HFF-Myc (cell line): ENCODE measurements at regions not wholly inside any gene's neighbourhood (a gene's known extent, or its start where the extent isn't known, plus 50 kb on each side); places are given as distances from the start of the nearest gene placed in this dataset.

Source experiments
- DNase-seq: peaks from one replicate; pipeline ENCODE4 v3.0.0-alpha.2; 2011; ENCODE audit warnings: low read depth; ENCODE audit errors: extremely low read depth
- H3K4me3 ChIP-seq: replicated peaks from 2 replicates; pipeline ENCODE4 v1.5.1; 2011; ENCODE audit warnings: low read depth, mild to moderate bottlenecking, control low read depth, low read length
- CTCF ChIP-seq: IDR thresholded peaks from 2 replicates; pipeline ENCODE4 v1.5.1; 2012; ENCODE audit warnings: mild to moderate bottlenecking, low read depth, low read length, control low read depth; ENCODE audit errors: missing control alignments

DNA sequence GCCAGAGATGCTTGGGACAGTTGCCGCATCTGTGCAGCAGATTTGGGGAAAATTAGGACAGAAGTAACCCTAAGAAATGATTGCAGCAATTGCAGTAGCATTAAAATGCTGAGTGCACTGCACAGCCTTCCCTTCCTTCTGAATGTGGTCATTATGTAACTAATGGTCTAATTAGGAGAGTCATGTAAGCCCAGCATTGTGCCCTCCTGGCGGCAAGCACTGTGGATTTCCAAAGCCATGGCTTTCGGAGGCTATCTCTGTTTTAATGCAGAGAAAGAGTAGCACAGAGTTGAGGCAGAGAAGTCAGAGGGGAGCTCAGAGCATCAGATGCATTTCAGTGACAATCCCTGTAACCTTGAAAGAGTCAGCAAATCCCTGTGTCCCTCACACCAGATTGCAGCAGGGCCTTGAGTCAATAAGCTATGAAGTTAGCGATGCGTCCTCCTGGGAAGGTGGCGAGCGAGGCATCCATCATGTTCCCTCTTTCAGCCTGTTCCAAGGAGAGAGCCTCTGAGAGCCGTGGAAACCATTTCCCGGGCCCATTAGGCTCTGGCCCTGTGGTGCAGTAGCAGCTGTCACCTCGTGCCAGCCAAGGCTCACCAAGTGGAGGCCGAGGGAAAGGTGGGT, 307.2 kb downstream of the FBXO15 start:
- TF ChIP-seq CTCF, result no peak
- no peak for DNase-seq
- no peak overlapping the region for H3K4me3 ChIP-seq

DNA sequence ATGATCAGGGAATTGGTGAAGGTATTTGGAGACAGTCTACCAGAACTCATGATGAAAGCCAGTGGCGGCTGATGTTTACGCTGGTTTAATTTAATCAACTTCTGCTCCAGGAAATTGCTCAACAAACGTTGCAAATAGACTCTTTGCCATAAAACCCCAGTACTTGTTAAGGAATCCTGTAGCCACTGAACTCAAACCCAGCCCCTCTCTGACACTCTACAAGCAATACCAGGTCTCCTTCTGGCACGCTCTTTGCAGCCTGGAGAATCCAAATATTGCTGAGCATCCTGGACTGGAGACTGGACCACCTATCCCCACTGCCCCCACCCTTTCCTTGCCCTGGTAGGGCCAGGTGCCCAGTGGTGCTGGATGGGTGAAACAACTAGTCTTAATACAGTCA, 308.2 kb downstream of the FBXO15 start:
- no peak overlapping the region for H3K4me3 ChIP-seq
- DNase-seq, result no peak
- TF ChIP-seq CTCF, result no peak

GRCh38 chr18:73838107-73838506, 309.5 kb downstream of the FBXO15 start:
- H3K4me3 ChIP-seq, result no peak overlapping the region

DNA sequence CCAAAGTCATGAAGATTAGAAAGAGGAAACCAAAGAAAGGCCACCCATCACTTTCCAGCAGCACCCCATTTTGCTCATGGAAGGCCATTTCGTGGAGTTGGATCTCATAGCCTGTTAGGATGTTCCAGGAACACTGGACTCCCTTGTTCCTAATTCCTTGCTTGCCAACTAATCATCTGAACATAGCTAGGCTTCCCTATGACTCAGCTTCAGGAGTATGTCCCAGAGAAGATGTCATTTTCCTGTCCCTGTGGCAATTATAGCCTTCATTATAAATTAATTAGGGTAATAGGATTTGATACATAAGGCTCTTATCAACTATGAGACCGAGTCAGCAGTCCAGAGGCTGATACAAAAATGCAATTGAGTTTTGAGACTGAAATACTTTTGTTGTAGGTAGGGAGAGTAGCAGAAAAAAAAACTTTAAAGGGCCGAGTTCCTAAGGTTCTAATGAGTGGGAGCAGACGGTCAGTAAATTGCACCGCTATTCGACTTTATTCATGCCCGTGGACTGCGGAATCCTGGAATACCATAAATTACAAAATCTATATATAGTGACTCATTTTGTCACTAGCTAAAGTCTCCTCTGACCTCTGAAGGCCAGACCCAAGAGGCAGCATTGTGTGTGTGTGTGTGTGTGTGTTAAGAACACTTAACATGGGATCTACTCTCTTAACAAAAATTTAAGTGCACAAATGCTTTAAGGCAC, 311.8 kb downstream of the FBXO15 start:
- H3K4me3 ChIP-seq, result no peak overlapping the region
- no peak for DNase-seq
- no peak for TF ChIP-seq CTCF

More at GRCh38 chr18:73838107-73838506, 309.5 kb downstream of the FBXO15 start:
- no peak for TF ChIP-seq CTCF
- no peak for DNase-seq

GRCh38 chr18:73835039-73835438, 312.6 kb downstream of the FBXO15 start:
- TF ChIP-seq CTCF, result no peak
- H3K4me3 ChIP-seq, result no peak overlapping the region
- DNase-seq, result no peak

DNA sequence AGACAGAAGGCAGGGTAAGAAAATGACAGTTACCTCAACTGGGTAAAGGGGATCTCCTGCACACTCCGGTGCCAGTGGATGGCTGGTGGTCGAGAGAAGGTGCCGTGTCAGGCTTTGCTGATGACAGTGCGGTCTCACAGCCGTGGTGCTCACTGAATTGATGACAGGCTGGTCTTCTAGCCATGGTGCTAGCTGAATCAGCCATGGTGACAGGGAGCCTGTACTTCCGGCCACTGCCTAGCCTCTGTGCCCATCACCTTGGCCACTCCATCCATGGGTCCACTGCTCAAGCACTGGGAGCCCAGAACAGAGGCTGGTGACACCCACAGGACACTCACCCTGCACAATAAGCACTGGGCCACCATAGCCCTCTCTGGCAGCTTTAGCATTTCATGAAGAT, 315.9 kb downstream of the FBXO15 start:
- no peak for TF ChIP-seq CTCF
- no peak for DNase-seq
- no peak overlapping the region for H3K4me3 ChIP-seq
